Epidermal melanocyte (primary cell): ENCODE measurements at regions not wholly inside any gene's neighbourhood (a gene's known extent, or its start where the extent isn't known, plus 50 kb on each side); places are given as distances from the start of the nearest gene placed in this dataset.
"Not testable (repeated sequence)": the region's sequence is repeated elsewhere in the genome, so short reads cannot be mapped to it uniquely, and the experiment has no call there.

Experiments
- DNase-seq: peaks from one replicate; pipeline ENCODE4 v3.0.0; 2011; ENCODE audit warnings: low spot score; ENCODE audit not compliant: insufficient read length

- no peak for DNase-seq
These were observed 870.2 kb upstream of the C9orf72 start for GRCh38 chr9:28443461-28443860.

- no peak for DNase-seq
These were observed 871.4 kb upstream of the C9orf72 start for GRCh38 chr9:28444637-28445036.

GRCh38 chr9:28445211-28445610 lies 871.9 kb upstream of the C9orf72 start:
- DNase-seq = no peak

GRCh38 chr9:28453918-28454317 lies 880.6 kb upstream of the C9orf72 start:
- no peak for DNase-seq

GRCh38 chr9:28456861-28457260 lies 883.6 kb upstream of the C9orf72 start:
- no peak for DNase-seq

GRCh38 chr9:28464481-28465216 lies 891.4 kb upstream of the C9orf72 start:
- no peak for DNase-seq

GRCh38 chr9:28471261-28471660 lies 898.0 kb upstream of the C9orf72 start:
- DNase-seq = no peak

- no peak for DNase-seq
These were observed 914.3 kb upstream of the C9orf72 start for GRCh38 chr9:28487561-28487960.

GRCh38 chr9:28491121-28491520 lies 917.8 kb upstream of the C9orf72 start:
- DNase-seq = no peak

- not testable (repeated sequence) for DNase-seq
These were observed 924.9 kb upstream of the C9orf72 start for GRCh38 chr9:28498168-28498567.

- no peak for DNase-seq
These were observed 928.9 kb upstream of the C9orf72 start for GRCh38 chr9:28502189-28502588.

GRCh38 chr9:28502741-28503140 lies 929.5 kb upstream of the C9orf72 start:
- no peak for DNase-seq

GRCh38 chr9:28503573-28503972 lies 930.3 kb upstream of the C9orf72 start:
- DNase-seq = peak; percentile 19

- DNase-seq = no peak
These were observed 945.2 kb upstream of the C9orf72 start for GRCh38 chr9:28518439-28518838.

- DNase-seq = not testable (repeated sequence)
These were observed 951.0 kb upstream of the C9orf72 start for GRCh38 chr9:28524309-28524708.

GRCh38 chr9:28528049-28528448 lies 954.8 kb upstream of the C9orf72 start:
- DNase-seq = no peak

- no peak for DNase-seq
These were observed 964.9 kb upstream of the C9orf72 start for GRCh38 chr9:28538132-28538531.

GRCh38 chr9:28539434-28540070 lies 966.3 kb upstream of the C9orf72 start:
- no peak for DNase-seq

- DNase-seq = no peak
These were observed 969.6 kb upstream of the C9orf72 start for GRCh38 chr9:28542928-28543327.

- DNase-seq = no peak
These were observed 974.2 kb upstream of the C9orf72 start for GRCh38 chr9:28547527-28547926.

- no peak for DNase-seq
These were observed 990.1 kb upstream of the C9orf72 start for GRCh38 chr9:28563291-28563934.

- DNase-seq = no peak
These were observed 1010.6 kb upstream of the C9orf72 start for GRCh38 chr9:28583832-28584231.

- no peak for DNase-seq
These were observed 1011.3 kb upstream of the C9orf72 start for GRCh38 chr9:28584542-28584941.
